ENCODE measurements at regions not wholly inside any gene's neighbourhood (a gene's known extent, or its start where the extent isn't known, plus 50 kb on each side); places are given as distances from the start of the nearest gene placed in this dataset.

GRCh38 chr1:25073640-25074270 lies 143.7 kb upstream of the RUNX3 start:
- Histone ChIP-seq H3K27me3 (ENCODE audit: control insufficient read depth, insufficient read depth, low read length) (no peaks in the 10 kb centered on the region), H3K4me1 (ENCODE audit: control insufficient read depth, insufficient read depth, low read length) (no peaks in the 10 kb centered on the region), H3K9me3 (ENCODE audit: control insufficient read depth, insufficient read depth, low read length) (no peaks in the 10 kb centered on the region), H3K9ac (ENCODE audit: low read depth, low read length) (no peak overlapping the region), H3K36me3 (ENCODE audit: control insufficient read depth, insufficient read depth, low read length) (no peaks in the 10 kb centered on the region), H3K4me3 (ENCODE audit: low read depth, low read length) (no peak overlapping the region)

DNA sequence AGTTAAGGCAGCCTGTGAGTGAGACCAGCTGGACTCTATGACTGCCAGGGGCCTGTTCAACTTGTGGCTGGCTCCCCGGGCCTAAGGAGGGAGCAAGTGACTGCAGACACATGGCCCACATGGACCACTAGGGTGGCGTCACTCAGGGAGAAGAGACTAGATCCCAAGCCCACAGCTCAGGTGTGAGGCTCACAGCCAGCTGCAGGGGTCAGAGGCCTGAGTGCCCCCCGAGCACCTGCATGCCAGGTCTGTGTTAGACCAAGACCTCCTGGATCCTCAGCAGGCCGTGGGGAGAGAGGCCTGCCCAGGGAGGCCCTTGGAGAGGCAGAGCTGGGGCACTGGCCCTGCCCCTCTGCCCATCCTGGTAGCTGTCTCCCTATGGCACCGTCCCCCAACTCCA lies 142.4 kb upstream of the RUNX3 start:
- H3K4me3 ChIP-seq (ENCODE audit: low read depth, low read length), result no peak overlapping the region
- H3K27me3 ChIP-seq (ENCODE audit: control insufficient read depth, insufficient read depth, low read length), result no peaks in the 10 kb centered on the region
- no peaks in the 10 kb centered on the region for H3K9me3 ChIP-seq (ENCODE audit: control insufficient read depth, insufficient read depth, low read length)
- no peaks in the 10 kb centered on the region for H3K4me1 ChIP-seq (ENCODE audit: control insufficient read depth, insufficient read depth, low read length)
- H3K9ac ChIP-seq (ENCODE audit: low read depth, low read length), result no peak overlapping the region
- H3K36me3 ChIP-seq (ENCODE audit: control insufficient read depth, insufficient read depth, low read length), result no peaks in the 10 kb centered on the region

DNA sequence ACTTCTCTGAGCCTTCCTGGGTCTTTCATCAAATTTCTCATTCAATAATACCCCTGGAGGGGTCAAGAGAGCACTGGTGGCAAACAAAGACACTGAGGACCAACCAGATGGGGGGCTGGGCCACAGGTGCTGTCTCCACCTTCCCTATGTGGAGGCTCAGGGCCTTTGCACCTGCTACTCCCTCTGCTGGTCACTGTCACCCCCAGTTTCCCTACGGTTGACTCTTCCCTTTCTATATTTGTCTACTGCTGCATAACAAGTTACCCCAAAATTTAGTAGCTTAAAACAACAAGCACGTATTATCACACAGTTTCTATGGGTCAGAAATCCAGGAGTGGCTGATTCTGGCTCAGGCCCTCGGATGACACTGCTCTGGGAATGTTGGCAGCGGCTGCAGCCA lies 138.8 kb upstream of the RUNX3 start:
- Histone ChIP-seq H3K27me3 (ENCODE audit: control insufficient read depth, insufficient read depth, low read length) (no peaks in the 10 kb centered on the region), H3K36me3 (ENCODE audit: control insufficient read depth, insufficient read depth, low read length) (no peaks in the 10 kb centered on the region), H3K9me3 (ENCODE audit: control insufficient read depth, insufficient read depth, low read length) (no peaks in the 10 kb centered on the region), H3K9ac (ENCODE audit: low read depth, low read length) (no peak overlapping the region), H3K4me1 (ENCODE audit: control insufficient read depth, insufficient read depth, low read length) (peaks cover 3% of the 10 kb centered on the region), H3K4me3 (ENCODE audit: low read depth, low read length) (no peak overlapping the region)

DNA sequence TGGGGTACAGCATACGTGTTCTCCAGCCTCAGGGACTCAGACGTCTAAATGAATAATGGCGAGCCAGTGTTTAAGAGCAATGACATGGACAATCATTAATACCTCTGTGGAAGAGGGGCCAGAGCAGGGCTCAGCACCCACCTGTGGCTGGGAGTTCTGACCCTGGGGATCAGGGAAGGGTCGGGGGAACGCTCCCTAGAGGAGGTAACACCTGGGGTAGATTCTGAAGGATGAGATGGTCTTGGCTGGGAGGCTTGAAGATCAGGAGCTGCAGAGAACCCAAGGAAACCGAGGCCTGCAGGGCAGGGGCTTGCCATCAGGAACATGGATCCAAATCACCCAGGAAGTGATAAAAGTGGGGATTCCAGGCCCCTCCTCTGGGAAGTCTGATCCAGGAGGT lies 138.2 kb upstream of the RUNX3 start:
- Histone ChIP-seq H3K27me3 (ENCODE audit: control insufficient read depth, insufficient read depth, low read length) (no peaks in the 10 kb centered on the region), H3K4me3 (ENCODE audit: low read depth, low read length) (no peak overlapping the region), H3K36me3 (ENCODE audit: control insufficient read depth, insufficient read depth, low read length) (no peaks in the 10 kb centered on the region), H3K4me1 (ENCODE audit: control insufficient read depth, insufficient read depth, low read length) (peaks cover 3% of the 10 kb centered on the region), H3K9ac (ENCODE audit: low read depth, low read length) (no peak overlapping the region), H3K9me3 (ENCODE audit: control insufficient read depth, insufficient read depth, low read length) (no peaks in the 10 kb centered on the region)

DNA sequence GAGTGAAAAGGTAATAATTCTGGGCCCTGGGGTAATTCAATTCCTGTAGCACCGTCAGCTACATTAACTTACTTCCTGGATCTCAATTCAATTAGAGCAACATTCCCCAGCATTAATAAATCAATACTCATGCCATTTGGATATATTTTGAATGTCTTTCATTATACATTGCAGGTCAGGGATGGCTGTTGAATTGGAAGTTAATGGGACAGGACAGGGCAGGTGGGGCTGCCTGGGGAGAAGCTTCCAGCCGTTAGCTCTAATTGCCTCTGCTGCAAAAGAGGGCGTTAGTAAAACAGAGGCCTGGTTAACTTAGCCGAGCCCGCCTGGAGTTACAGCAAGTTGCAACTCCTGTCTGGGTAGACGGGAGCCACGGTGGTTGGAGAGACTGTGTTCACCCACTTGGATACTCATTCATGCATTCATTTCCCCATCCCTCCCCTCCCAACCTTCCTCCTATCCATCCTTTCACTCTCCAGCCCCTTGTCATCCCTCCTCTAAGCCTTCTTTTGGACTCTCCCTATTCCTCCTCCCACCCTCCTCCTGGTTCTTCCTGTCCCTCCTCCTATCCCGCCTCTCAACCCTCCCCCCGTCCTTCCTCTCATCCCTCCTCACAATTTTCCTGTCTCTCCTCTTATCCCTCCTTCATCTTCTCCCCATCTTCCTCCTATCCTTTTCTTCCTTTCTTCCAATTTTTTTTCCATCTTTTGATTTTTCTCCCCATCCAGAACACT lies 137.6 kb upstream of the RUNX3 start:
- peaks cover 3% of the 10 kb centered on the region for H3K4me1 ChIP-seq (ENCODE audit: control insufficient read depth, insufficient read depth, low read length)
- H3K9ac ChIP-seq (ENCODE audit: low read depth, low read length), result no peak overlapping the region
- no peak overlapping the region for H3K4me3 ChIP-seq (ENCODE audit: low read depth, low read length)
- no peaks in the 10 kb centered on the region for H3K36me3 ChIP-seq (ENCODE audit: control insufficient read depth, insufficient read depth, low read length)
- no peaks in the 10 kb centered on the region for H3K9me3 ChIP-seq (ENCODE audit: control insufficient read depth, insufficient read depth, low read length)
- no peaks in the 10 kb centered on the region for H3K27me3 ChIP-seq (ENCODE audit: control insufficient read depth, insufficient read depth, low read length)

DNA sequence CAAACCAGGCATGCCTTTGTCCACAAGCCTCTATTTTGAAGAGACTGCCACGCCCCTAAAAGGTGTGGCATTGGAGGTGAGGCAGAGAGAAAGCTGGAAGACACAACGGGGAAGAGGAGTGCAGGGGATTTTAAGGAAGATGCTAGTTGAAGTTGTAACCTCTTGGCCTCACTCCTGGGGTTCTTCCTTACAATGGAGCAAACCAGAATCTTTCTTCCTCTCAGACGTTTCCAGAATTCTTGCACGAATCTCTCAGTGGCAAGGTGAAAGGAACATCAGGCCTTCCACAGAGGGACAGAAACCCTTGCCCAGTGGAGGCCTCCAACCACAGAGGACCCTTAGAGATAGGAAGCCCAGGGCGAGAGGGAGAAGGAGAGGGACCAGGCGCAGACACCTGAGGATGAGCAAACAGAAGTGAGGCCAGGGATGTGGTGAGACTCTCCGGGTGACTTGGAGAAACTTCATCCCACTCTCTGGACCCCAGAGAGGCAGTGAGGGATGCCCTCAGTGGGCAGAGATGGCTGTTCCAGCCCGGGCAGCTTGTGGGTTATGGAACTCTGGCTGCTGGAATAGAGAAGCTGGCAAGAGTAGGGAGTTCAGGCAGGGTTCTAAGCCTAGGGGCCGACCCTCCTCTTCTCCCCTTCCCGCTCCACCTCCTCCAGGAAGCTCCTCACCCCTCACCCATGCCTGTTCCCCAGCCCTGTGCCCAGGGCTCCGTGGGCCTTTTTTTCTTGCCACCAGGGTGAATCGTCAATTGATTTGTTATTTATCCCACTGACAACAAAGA lies 136.8 kb upstream of the RUNX3 start:
- H3K9me3 ChIP-seq (ENCODE audit: control insufficient read depth, insufficient read depth, low read length), result no peaks in the 10 kb centered on the region
- peaks cover 3% of the 10 kb centered on the region for H3K4me1 ChIP-seq (ENCODE audit: control insufficient read depth, insufficient read depth, low read length)
- no peak overlapping the region for H3K4me3 ChIP-seq (ENCODE audit: low read depth, low read length)
- H3K9ac ChIP-seq (ENCODE audit: low read depth, low read length), result no peak overlapping the region
- no peaks in the 10 kb centered on the region for H3K27me3 ChIP-seq (ENCODE audit: control insufficient read depth, insufficient read depth, low read length)
- H3K36me3 ChIP-seq (ENCODE audit: control insufficient read depth, insufficient read depth, low read length), result no peaks in the 10 kb centered on the region

- Histone ChIP-seq H3K27me3 (ENCODE audit: control insufficient read depth, insufficient read depth, low read length) (no peaks in the 10 kb centered on the region), H3K9me3 (ENCODE audit: control insufficient read depth, insufficient read depth, low read length) (no peaks in the 10 kb centered on the region), H3K4me1 (ENCODE audit: control insufficient read depth, insufficient read depth, low read length) (peaks cover 3% of the 10 kb centered on the region), H3K9ac (ENCODE audit: low read depth, low read length) (no peak overlapping the region), H3K4me3 (ENCODE audit: low read depth, low read length) (no peak overlapping the region), H3K36me3 (ENCODE audit: control insufficient read depth, insufficient read depth, low read length) (no peaks in the 10 kb centered on the region)
Observed at GRCh38 chr1:25066256-25066655, 136.2 kb upstream of the RUNX3 start.

GRCh38 chr1:25065795-25066238 lies 135.7 kb upstream of the RUNX3 start:
- Histone ChIP-seq H3K4me3 (ENCODE audit: low read depth, low read length) (no peak overlapping the region), H3K27me3 (ENCODE audit: control insufficient read depth, insufficient read depth, low read length) (no peaks in the 10 kb centered on the region), H3K9ac (ENCODE audit: low read depth, low read length) (no peak overlapping the region), H3K36me3 (ENCODE audit: control insufficient read depth, insufficient read depth, low read length) (no peaks in the 10 kb centered on the region), H3K9me3 (ENCODE audit: control insufficient read depth, insufficient read depth, low read length) (no peaks in the 10 kb centered on the region), H3K4me1 (ENCODE audit: control insufficient read depth, insufficient read depth, low read length) (peaks cover 3% of the 10 kb centered on the region)

GRCh38 chr1:25065321-25065721 lies 135.2 kb upstream of the RUNX3 start:
- Histone ChIP-seq H3K9ac (ENCODE audit: low read depth, low read length) (no peak overlapping the region), H3K4me3 (ENCODE audit: low read depth, low read length) (no peak overlapping the region), H3K4me1 (ENCODE audit: control insufficient read depth, insufficient read depth, low read length) (peaks cover 3% of the 10 kb centered on the region), H3K27me3 (ENCODE audit: control insufficient read depth, insufficient read depth, low read length) (no peaks in the 10 kb centered on the region), H3K36me3 (ENCODE audit: control insufficient read depth, insufficient read depth, low read length) (no peaks in the 10 kb centered on the region), H3K9me3 (ENCODE audit: control insufficient read depth, insufficient read depth, low read length) (no peaks in the 10 kb centered on the region)

DNA sequence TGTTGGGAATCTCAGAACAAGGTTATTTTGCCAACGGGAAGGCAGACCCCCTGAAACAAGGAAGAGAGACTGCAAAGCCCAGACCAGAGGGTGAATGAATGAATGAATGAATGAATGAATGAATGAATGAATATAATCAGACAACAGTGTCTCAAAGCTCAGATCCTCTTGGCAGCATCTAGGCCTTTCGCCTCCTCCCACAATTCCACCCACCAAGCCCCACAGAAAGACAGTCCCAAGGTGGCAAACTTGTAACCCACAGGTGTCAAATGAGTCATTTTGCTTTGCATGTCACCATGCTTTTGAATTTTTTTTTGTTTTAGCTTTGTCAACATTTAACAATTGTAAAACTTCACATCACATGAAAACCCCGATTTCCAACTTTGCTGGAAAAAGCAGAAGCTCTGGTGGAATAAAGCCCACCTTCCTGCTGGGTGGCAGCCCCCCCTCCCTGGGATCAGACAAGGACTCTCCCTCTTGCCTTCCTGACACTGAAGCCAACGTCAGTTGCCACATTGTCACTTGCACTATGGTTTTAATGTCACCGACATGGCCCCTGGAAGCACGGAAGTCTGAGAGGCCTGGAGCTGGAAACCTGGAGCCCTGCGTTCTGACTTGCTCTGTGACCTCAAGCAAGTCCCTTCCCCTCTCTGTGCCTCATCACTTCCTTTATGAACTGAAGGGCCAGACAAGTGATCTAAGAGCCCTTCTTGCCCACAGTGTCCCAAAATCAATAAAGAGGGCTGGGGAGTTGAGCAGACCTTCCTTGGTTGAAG lies 134.6 kb upstream of the RUNX3 start:
- no peak overlapping the region for H3K4me3 ChIP-seq (ENCODE audit: low read depth, low read length)
- H3K4me1 ChIP-seq (ENCODE audit: control insufficient read depth, insufficient read depth, low read length), result peaks cover 3% of the 10 kb centered on the region
- H3K9ac ChIP-seq (ENCODE audit: low read depth, low read length), result no peak overlapping the region
- no peaks in the 10 kb centered on the region for H3K27me3 ChIP-seq (ENCODE audit: control insufficient read depth, insufficient read depth, low read length)
- no peaks in the 10 kb centered on the region for H3K36me3 ChIP-seq (ENCODE audit: control insufficient read depth, insufficient read depth, low read length)
- no peaks in the 10 kb centered on the region for H3K9me3 ChIP-seq (ENCODE audit: control insufficient read depth, insufficient read depth, low read length)

GRCh38 chr1:25063591-25064416 lies 133.7 kb upstream of the RUNX3 start:
- H3K9ac ChIP-seq (ENCODE audit: low read depth, low read length), result no peak overlapping the region
- H3K36me3 ChIP-seq (ENCODE audit: control insufficient read depth, insufficient read depth, low read length), result no peaks in the 10 kb centered on the region
- peaks cover 3% of the 10 kb centered on the region for H3K4me1 ChIP-seq (ENCODE audit: control insufficient read depth, insufficient read depth, low read length)
- no peaks in the 10 kb centered on the region for H3K27me3 ChIP-seq (ENCODE audit: control insufficient read depth, insufficient read depth, low read length)
- no peak overlapping the region for H3K4me3 ChIP-seq (ENCODE audit: low read depth, low read length)
- H3K9me3 ChIP-seq (ENCODE audit: control insufficient read depth, insufficient read depth, low read length), result no peaks in the 10 kb centered on the region
